ENCODE measurements at regions not wholly inside any gene's neighbourhood (a gene's known extent, or its start where the extent isn't known, plus 50 kb on each side); places are given as distances from the start of the nearest gene placed in this dataset.

GRCh38 chr9:89554307-89555035, 50.3 kb upstream of the GADD45G start:
- no peak for DNase-seq

- no peak for DNase-seq
These were observed 51.3 kb upstream of the GADD45G start for GRCh38 chr9:89553451-89554010.

GRCh38 chr9:89550346-89550927, 52.5 kb upstream of the SEMA4D start:
- DNase-seq = no peak

GRCh38 chr9:89549031-89549644, 51.2 kb upstream of the SEMA4D start:
- DNase-seq = peak; percentile 75

- DNase-seq = no peak
These were observed 50.2 kb upstream of the SEMA4D start for GRCh38 chr9:89548071-89548638.
